ENCODE measurements at regions not wholly inside any gene's neighbourhood (a gene's known extent, or its start where the extent isn't known, plus 50 kb on each side); places are given as distances from the start of the nearest gene placed in this dataset.

DNA sequence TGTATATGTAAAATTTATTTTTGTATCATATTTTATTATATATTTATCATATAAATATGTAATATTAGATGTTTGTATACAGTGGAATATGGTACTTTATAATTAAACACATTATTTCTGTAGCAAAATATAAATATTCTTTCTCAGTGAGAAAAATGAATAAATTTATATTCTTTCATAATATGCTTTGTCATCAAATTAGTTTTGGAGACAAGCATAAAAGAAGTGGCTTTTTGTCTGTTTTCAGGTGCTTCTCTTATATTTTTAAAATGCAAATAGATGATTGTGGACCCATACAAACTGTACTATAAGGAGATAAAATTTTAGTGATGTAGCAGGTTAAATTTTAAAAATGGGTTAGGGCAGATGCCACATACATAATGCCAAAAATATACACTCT lies 222.4 kb upstream of the CNTN5 start:
- Histone ChIP-seq H3K9ac (ENCODE audit: control insufficient read depth, extremely low read depth, insufficient read depth, low read length) (no peak overlapping the region), H3K4me3 (ENCODE audit: control insufficient read depth in 2 of 3, extremely low read depth in 1 of 3, insufficient read depth in 2 of 3, low read depth in 1 of 3, low read length in 3 of 3) (no peak overlapping the region), H3K4me2 (ENCODE audit: control insufficient read depth, extremely low read depth, insufficient read depth, low read depth, low read length) (no peak overlapping the region), H3K79me2 (ENCODE audit: control insufficient read depth, insufficient read depth, low read length) (no peaks in the 10 kb centered on the region), H3K9me3 (ENCODE audit: control insufficient read depth, low read depth, low read length) (no peaks in the 10 kb centered on the region), H2AFZ (ENCODE audit: control insufficient read depth, low read length) (no peak overlapping the region), H3K9me1 (ENCODE audit: control insufficient read depth, extremely low read depth, insufficient read depth, low read length) (no peaks in the 10 kb centered on the region), H3K36me3 (ENCODE audit: control insufficient read depth in 2 of 2, extremely low read depth in 1 of 2, insufficient read depth in 2 of 2, low read length in 2 of 2) (no peaks in the 10 kb centered on the region), H3K27me3 (ENCODE audit: control insufficient read depth, extremely low read depth, insufficient read depth, low read length) (no peaks in the 10 kb centered on the region), H3K4me1 (ENCODE audit: control insufficient read depth, extremely low read depth, insufficient read depth, low read length) (no peaks in the 10 kb centered on the region), H4K20me1 (ENCODE audit: control insufficient read depth, extremely low read depth, insufficient read depth, low read length) (no peaks in the 10 kb centered on the region), H3K27ac (ENCODE audit: control insufficient read depth, insufficient read depth, low read length) (no peak overlapping the region)
- FAIRE-seq (no peak), DNase-seq (ENCODE audit: low read depth, low spot score) (no peak)
- TF ChIP-seq, protein P1, sequence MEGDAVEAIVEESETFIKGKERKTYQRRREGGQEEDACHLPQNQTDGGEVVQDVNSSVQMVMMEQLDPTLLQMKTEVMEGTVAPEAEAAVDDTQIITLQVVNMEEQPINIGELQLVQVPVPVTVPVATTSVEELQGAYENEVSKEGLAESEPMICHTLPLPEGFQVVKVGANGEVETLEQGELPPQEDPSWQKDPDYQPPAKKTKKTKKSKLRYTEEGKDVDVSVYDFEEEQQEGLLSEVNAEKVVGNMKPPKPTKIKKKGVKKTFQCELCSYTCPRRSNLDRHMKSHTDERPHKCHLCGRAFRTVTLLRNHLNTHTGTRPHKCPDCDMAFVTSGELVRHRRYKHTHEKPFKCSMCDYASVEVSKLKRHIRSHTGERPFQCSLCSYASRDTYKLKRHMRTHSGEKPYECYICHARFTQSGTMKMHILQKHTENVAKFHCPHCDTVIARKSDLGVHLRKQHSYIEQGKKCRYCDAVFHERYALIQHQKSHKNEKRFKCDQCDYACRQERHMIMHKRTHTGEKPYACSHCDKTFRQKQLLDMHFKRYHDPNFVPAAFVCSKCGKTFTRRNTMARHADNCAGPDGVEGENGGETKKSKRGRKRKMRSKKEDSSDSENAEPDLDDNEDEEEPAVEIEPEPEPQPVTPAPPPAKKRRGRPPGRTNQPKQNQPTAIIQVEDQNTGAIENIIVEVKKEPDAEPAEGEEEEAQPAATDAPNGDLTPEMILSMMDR (optimal IDR thresholded peaks at IDR 0.05 in 1 of 3, IDR thresholded peaks at IDR 0.05 in 1 of 3, conservative IDR thresholded peaks at IDR 0.05 in 1 of 3; ENCODE audit: extremely low read depth in 1 of 3, insufficient read depth in 2 of 3, low read length in 3 of 3) = no peak
- TF ChIP-seq EZH2 (IDR thresholded peaks at IDR 0.05; ENCODE audit: low read length) = no peak
- dilution Hi-C loops (cut with MboI; ENCODE audit: extremely low pct_ligation_motif_present, low sequenced_read_pairs) = no loop called here

DNA sequence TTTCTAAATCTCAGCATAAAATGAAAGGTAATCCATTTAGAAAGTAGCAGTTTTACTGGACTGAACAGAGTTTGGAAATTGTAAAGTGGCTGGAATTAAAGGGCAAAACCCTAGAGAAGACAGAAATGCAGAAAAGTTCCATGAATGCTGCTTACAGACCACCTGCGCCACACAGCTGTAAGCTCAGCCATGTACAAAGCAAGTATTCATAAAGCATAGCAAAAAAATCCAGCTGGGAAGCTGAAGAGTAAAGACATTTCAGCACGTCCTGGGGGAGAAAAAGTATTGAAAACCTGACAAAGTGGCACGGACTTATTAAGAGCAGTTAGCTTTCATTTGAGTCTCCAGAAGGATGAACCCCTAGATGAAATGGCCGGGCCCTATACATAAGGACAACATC lies 220.1 kb upstream of the CNTN5 start:
- no peaks in the 10 kb centered on the region for H3K36me3 ChIP-seq (ENCODE audit: control insufficient read depth in 2 of 2, extremely low read depth in 1 of 2, insufficient read depth in 2 of 2, low read length in 2 of 2)
- H3K27ac ChIP-seq (ENCODE audit: control insufficient read depth, insufficient read depth, low read length) = no peak overlapping the region
- no peak overlapping the region for H3K4me2 ChIP-seq (ENCODE audit: control insufficient read depth, extremely low read depth, insufficient read depth, low read depth, low read length)
- H3K9ac ChIP-seq (ENCODE audit: control insufficient read depth, extremely low read depth, insufficient read depth, low read length) = no peak overlapping the region
- no peak overlapping the region for H2AFZ ChIP-seq (ENCODE audit: control insufficient read depth, low read length)
- FAIRE-seq (no peak), DNase-seq (ENCODE audit: low read depth, low spot score) (no peak)
- TF ChIP-seq, protein P1 (optimal IDR thresholded peaks at IDR 0.05 in 1 of 3, IDR thresholded peaks at IDR 0.05 in 1 of 3, conservative IDR thresholded peaks at IDR 0.05 in 1 of 3; ENCODE audit: extremely low read depth in 1 of 3, insufficient read depth in 2 of 3, low read length in 3 of 3) = no peak
- no peak for TF ChIP-seq EZH2 (IDR thresholded peaks at IDR 0.05; ENCODE audit: low read length)
- no peaks in the 10 kb centered on the region for H4K20me1 ChIP-seq (ENCODE audit: control insufficient read depth, extremely low read depth, insufficient read depth, low read length)
- no peaks in the 10 kb centered on the region for H3K79me2 ChIP-seq (ENCODE audit: control insufficient read depth, insufficient read depth, low read length)
- no peaks in the 10 kb centered on the region for H3K4me1 ChIP-seq (ENCODE audit: control insufficient read depth, extremely low read depth, insufficient read depth, low read length)
- no peaks in the 10 kb centered on the region for H3K9me1 ChIP-seq (ENCODE audit: control insufficient read depth, extremely low read depth, insufficient read depth, low read length)
- H3K27me3 ChIP-seq (ENCODE audit: control insufficient read depth, extremely low read depth, insufficient read depth, low read length) = no peaks in the 10 kb centered on the region
- dilution Hi-C loops (cut with MboI; ENCODE audit: extremely low pct_ligation_motif_present, low sequenced_read_pairs) = no loop called here
- H3K9me3 ChIP-seq (ENCODE audit: control insufficient read depth, low read depth, low read length) = no peaks in the 10 kb centered on the region
- H3K4me3 ChIP-seq (ENCODE audit: control insufficient read depth in 2 of 3, extremely low read depth in 1 of 3, insufficient read depth in 2 of 3, low read depth in 1 of 3, low read length in 3 of 3) = no peak overlapping the region
